BLaER1 treated with 17β-estradiol and CSF1 and Interleukin-3, amounts not matched to agents 10 nM and 100 nM (cell line): ENCODE measurements at regions not wholly inside any gene's neighbourhood (a gene's known extent, or its start where the extent isn't known, plus 50 kb on each side); places are given as distances from the start of the nearest gene placed in this dataset.

Experiments
- H3K27ac ChIP-seq, 11 experiments: shearing (Covaris generic); formaldehyde crosslinking; 2 replicates each; pipeline ENCODE4 v1.8.1; 2022
- H3K27me3 ChIP-seq, 11 experiments: shearing (Covaris generic); formaldehyde crosslinking; 2 replicates each; pipeline ENCODE4 v1.8.1; 2022
- H3K36me3 ChIP-seq, 11 experiments: shearing (Covaris generic); formaldehyde crosslinking; 2 replicates each; pipeline ENCODE4 v1.8.1; 2022
- H3K4me1 ChIP-seq, 10 experiments: shearing (Covaris generic); formaldehyde crosslinking; 2 replicates each; pipeline ENCODE4 v1.8.1; 2022
- H3K4me2 ChIP-seq, 11 experiments: shearing (Covaris generic); formaldehyde crosslinking; 2 replicates each; pipeline ENCODE4 v1.8.1; 2022
- H3K4me3 ChIP-seq, 10 experiments: shearing (Covaris generic); formaldehyde crosslinking; 2 replicates each; pipeline ENCODE4 v1.8.1; 2022
- H3K9ac ChIP-seq, 11 experiments: shearing (Covaris generic); formaldehyde crosslinking; 2 replicates each; pipeline ENCODE4 v1.8.1; 2022
- H3K9me3 ChIP-seq, 11 experiments: shearing (Covaris generic); formaldehyde crosslinking; replicated peaks in 1 of 11; 2 replicates each; pipeline ENCODE4 v1.8.1; 2022
- H4K20me1 ChIP-seq, 11 experiments: shearing (Covaris generic); formaldehyde crosslinking; 2 replicates each; pipeline ENCODE4 v1.8.1; 2022
- Cebpa-rat ChIP-seq, 11 experiments: shearing (Covaris generic); IDR thresholded peaks; 2 replicates each; pipeline ENCODE4 v1.8.1; 2022

- Histone ChIP-seq H3K4me2 (peak overlapping the region in 3 of 11 experiments; percentile 42 to 65 (median 52); a peak in 6 of 22 replicates), H3K9me3 (peaks cover 0 to 10% (median 0%) of the 10 kb centered on the region in 11 experiments; a peak in 4 of 22 replicates), H3K4me1 (peaks cover 0 to 22% (median 9%) of the 10 kb centered on the region in 10 experiments; a peak in 13 of 20 replicates), H3K4me3 (no peak overlapping the region), H3K9ac (no peak overlapping the region), H3K36me3 (no peaks in the 10 kb centered on the region), H3K27me3 (peaks cover 97 to 100% (median 99%) of the 10 kb centered on the region in 11 experiments), H3K27ac (no peak overlapping the region; a peak in 1 of 22 replicates), H4K20me1 (no peaks in the 10 kb centered on the region; a peak in 1 of 22 replicates)
- no peak for TF ChIP-seq Cebpa-rat (IDR thresholded peaks at IDR 0.05)
Observed at GRCh38 chrX:10755439-10756334, 135.3 kb upstream of the MID1 start.

GRCh38 chrX:10756441-10756840 lies 136.1 kb upstream of the MID1 start:
- no peak for TF ChIP-seq Cebpa-rat (IDR thresholded peaks at IDR 0.05)
- Histone ChIP-seq H3K36me3 (no peaks in the 10 kb centered on the region), H3K27ac (no peak overlapping the region), H4K20me1 (no peaks in the 10 kb centered on the region; a peak in 1 of 22 replicates), H3K4me1 (peaks cover 0 to 22% (median 9%) of the 10 kb centered on the region in 10 experiments; a peak in 13 of 20 replicates), H3K4me2 (peak overlapping the region in 2 of 11 experiments; percentile 52 to 65; a peak in 3 of 22 replicates), H3K4me3 (no peak overlapping the region), H3K9me3 (peaks cover 0 to 8% (median 0%) of the 10 kb centered on the region in 11 experiments; a peak in 4 of 22 replicates), H3K9ac (no peak overlapping the region), H3K27me3 (peaks cover 97 to 100% (median 99%) of the 10 kb centered on the region in 11 experiments)

GRCh38 chrX:10759141-10759799 lies 138.9 kb upstream of the MID1 start:
- Histone ChIP-seq H3K4me1 (peaks cover 0 to 22% (median 9%) of the 10 kb centered on the region in 10 experiments; a peak in 13 of 20 replicates), H4K20me1 (no peaks in the 10 kb centered on the region; a peak in 1 of 22 replicates), H3K4me3 (no peak overlapping the region), H3K4me2 (peak overlapping the region in 5 of 11 experiments; percentile 6 to 40 (median 25); a peak in 7 of 22 replicates), H3K27me3 (peaks cover 81 to 91% (median 87%) of the 10 kb centered on the region in 11 experiments), H3K9ac (no peak overlapping the region), H3K36me3 (no peaks in the 10 kb centered on the region), H3K27ac (no peak overlapping the region), H3K9me3 (no peaks in the 10 kb centered on the region; a peak in 1 of 22 replicates)
- TF ChIP-seq Cebpa-rat (IDR thresholded peaks at IDR 0.05), result no peak

GRCh38 chrX:10761447-10761846 lies 141.1 kb upstream of the MID1 start:
- Histone ChIP-seq H3K4me2 (no peak overlapping the region), H3K9ac (no peak overlapping the region), H3K4me3 (no peak overlapping the region), H3K27ac (no peak overlapping the region), H3K27me3 (peaks cover 79 to 91% (median 87%) of the 10 kb centered on the region in 11 experiments), H4K20me1 (no peaks in the 10 kb centered on the region), H3K36me3 (no peaks in the 10 kb centered on the region), H3K4me1 (peaks cover 0 to 11% (median 6%) of the 10 kb centered on the region in 10 experiments; a peak in 11 of 20 replicates), H3K9me3 (peaks cover 0 to 3% (median 0%) of the 10 kb centered on the region in 11 experiments; a peak in 2 of 22 replicates)
- no peak for TF ChIP-seq Cebpa-rat (IDR thresholded peaks at IDR 0.05)

- Histone ChIP-seq H3K9ac (no peak overlapping the region), H3K9me3 (peaks cover 0 to 3% (median 0%) of the 10 kb centered on the region in 11 experiments; a peak in 1 of 22 replicates), H3K27me3 (peaks cover 61 to 92% (median 87%) of the 10 kb centered on the region in 11 experiments), H3K27ac (no peak overlapping the region), H4K20me1 (peaks cover 0 to 4% (median 0%) of the 10 kb centered on the region in 11 experiments; a peak in 1 of 22 replicates), H3K36me3 (no peaks in the 10 kb centered on the region), H3K4me3 (no peak overlapping the region), H3K4me2 (no peak overlapping the region), H3K4me1 (no peaks in the 10 kb centered on the region)
- no peak for TF ChIP-seq Cebpa-rat (IDR thresholded peaks at IDR 0.05)
Observed at GRCh38 chrX:10769195-10769594, 148.8 kb upstream of the MID1 start.

GRCh38 chrX:10769696-10770619 lies 149.6 kb upstream of the MID1 start:
- no peak overlapping the region for H3K4me2 ChIP-seq
- H3K9ac ChIP-seq, result no peak overlapping the region
- no peak overlapping the region for H3K27ac ChIP-seq
- no peak overlapping the region for H3K4me3 ChIP-seq
- no peaks in the 10 kb centered on the region for H3K4me1 ChIP-seq
- no peaks in the 10 kb centered on the region for H3K36me3 ChIP-seq
- peaks cover 0 to 4% (median 0%) of the 10 kb centered on the region in 11 experiments; a peak in 1 of 22 replicates for H4K20me1 ChIP-seq
- no peak for TF ChIP-seq Cebpa-rat (IDR thresholded peaks at IDR 0.05)
- H3K9me3 ChIP-seq, result peaks cover 0 to 1% (median 0%) of the 10 kb centered on the region in 11 experiments; a peak in 1 of 22 replicates
- H3K27me3 ChIP-seq, result peaks cover 61 to 90% (median 88%) of the 10 kb centered on the region in 11 experiments

- Histone ChIP-seq H4K20me1 (peaks cover 0 to 4% (median 0%) of the 10 kb centered on the region in 11 experiments; a peak in 1 of 22 replicates), H3K4me2 (no peak overlapping the region), H3K36me3 (no peaks in the 10 kb centered on the region), H3K9me3 (no peaks in the 10 kb centered on the region), H3K9ac (no peak overlapping the region), H3K27ac (no peak overlapping the region), H3K4me1 (no peaks in the 10 kb centered on the region), H3K4me3 (no peak overlapping the region), H3K27me3 (peaks cover 65 to 94% (median 90%) of the 10 kb centered on the region in 11 experiments)
- no peak for TF ChIP-seq Cebpa-rat (IDR thresholded peaks at IDR 0.05)
Observed at GRCh38 chrX:10773318-10773717, 152.9 kb upstream of the MID1 start.

GRCh38 chrX:10781847-10782530 lies 161.6 kb upstream of the MID1 start:
- Histone ChIP-seq H3K9ac (no peak overlapping the region), H3K4me1 (no peaks in the 10 kb centered on the region), H3K36me3 (no peaks in the 10 kb centered on the region), H3K4me3 (no peak overlapping the region), H3K4me2 (no peak overlapping the region), H4K20me1 (no peaks in the 10 kb centered on the region), H3K27ac (no peak overlapping the region), H3K27me3 (peaks cover 56 to 76% (median 67%) of the 10 kb centered on the region in 11 experiments), H3K9me3 (no peaks in the 10 kb centered on the region)
- no peak for TF ChIP-seq Cebpa-rat (IDR thresholded peaks at IDR 0.05)
